Middle frontal gyrus (tissue), 1 donor: ENCODE measurements at regions not wholly inside any gene's neighbourhood (a gene's known extent, or its start where the extent isn't known, plus 50 kb on each side); places are given as distances from the start of the nearest gene placed in this dataset.
"Not testable (repeated sequence)": the region's sequence is repeated elsewhere in the genome, so short reads cannot be mapped to it uniquely, and the experiment has no call there.

Source experiments
- DNase-seq: peaks from one replicate; pipeline ENCODE4 v3.0.0-alpha.2; 2015; ENCODE audit warnings: low spot score; ENCODE audit errors: extremely low spot score

- peak; percentile 83 for DNase-seq
Measured at GRCh38 chr11:16605894-16606783, 132.3 kb upstream of the C11orf58 start.

DNA sequence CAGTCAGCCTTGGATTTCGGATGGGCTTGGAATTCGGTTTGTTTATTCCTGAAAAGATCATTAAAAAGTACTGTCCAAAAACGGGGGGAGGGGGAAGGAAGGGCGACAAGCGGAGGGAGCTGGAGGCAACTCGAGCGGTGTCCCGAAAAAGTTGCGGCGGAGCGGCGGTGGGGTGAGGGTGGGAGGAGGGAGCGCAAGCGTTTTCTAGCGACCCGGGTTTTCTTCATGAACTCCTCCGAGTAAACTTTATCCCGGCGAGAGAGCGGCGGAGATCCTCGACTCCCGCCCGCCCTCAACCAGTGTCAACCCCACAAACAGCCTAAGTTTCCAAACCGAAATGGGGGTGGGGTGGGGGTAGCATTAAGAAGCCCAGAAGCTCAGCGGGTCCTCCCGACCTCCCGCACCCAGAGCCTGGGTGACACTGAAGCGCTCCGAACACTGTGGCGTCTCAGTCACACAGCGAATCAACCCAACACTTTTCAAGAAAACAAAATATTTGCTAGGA is 133.0 kb upstream of the C11orf58 start:
- DNase-seq: no peak

DNA sequence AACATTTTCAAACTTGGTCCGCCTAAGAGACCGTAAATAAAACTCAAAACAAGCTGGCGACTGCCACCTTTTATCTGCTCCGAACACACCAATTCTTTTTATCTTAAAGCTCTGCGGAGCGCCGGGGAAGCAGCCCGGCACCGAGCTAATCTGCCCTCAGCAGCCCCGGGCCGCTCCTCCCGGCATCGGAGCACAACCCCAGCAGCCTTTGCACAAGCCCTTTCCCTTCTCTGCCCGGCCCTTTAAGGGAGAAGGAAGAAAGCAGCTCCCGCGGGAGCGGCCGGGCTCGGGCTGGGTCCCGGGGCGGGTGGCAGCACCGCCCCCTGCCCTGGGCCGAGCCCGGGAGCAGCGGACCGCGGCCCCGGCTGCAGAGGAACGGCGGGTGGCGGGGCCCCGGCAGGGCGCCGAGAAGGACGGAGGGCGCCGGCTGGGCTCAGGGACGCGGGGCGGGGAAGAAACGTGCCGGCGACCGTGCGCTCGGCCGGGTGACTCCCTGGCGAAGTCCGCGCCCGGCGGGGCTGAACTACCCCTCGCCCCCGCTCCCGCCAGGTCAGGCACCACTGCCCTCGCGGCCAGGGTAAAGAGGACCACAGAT is 133.6 kb upstream of the C11orf58 start:
- no peak for DNase-seq

- no peak for DNase-seq
Measured at GRCh38 chr11:16603890-16604793, 134.3 kb upstream of the C11orf58 start.

DNA sequence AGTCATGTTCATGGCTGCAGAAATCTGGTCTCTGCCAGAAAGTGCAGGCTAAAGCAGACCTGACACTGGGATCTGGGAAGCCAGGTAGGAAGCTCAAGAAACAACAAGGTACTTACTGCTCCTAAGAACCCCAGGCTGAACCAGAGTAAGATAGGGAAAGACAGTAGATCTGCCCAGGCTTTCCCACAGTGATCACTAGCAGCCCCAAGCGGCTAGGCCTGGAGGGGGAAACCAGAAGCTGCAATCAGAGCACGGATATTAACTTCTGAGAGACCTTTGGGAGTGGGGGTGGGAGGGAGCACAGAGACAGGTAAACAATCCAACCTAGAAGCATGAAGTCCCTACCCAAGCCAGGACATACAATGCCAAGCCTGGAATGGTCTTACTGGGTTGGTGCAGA is 135.2 kb upstream of the C11orf58 start:
- DNase-seq: no peak

- DNase-seq: no peak
Measured at GRCh38 chr11:16598906-16599305, 139.5 kb upstream of the C11orf58 start.

GRCh38 chr11:16598032-16598431 is 140.4 kb upstream of the C11orf58 start:
- no peak for DNase-seq

GRCh38 chr11:16596231-16596630 is 142.2 kb upstream of the C11orf58 start:
- DNase-seq: no peak

DNA sequence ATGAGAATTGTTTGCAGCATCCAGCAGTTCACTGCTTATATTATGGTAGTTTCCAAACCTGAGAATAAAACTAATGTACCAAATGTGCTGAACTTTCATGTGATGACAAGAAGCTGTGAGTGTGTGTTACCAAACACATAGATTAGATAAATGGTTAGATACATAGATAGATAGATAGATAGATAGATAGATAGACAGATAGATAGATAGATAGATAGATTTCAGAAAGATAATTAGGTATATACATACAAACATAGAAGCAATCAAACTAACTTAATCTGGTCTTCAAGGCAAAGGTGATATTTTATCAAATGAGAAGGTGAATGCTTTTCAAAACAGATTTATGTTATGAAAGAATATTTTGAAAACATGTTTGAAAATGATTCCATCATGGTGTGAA is 147.3 kb upstream of the C11orf58 start:
- DNase-seq: no peak

DNA sequence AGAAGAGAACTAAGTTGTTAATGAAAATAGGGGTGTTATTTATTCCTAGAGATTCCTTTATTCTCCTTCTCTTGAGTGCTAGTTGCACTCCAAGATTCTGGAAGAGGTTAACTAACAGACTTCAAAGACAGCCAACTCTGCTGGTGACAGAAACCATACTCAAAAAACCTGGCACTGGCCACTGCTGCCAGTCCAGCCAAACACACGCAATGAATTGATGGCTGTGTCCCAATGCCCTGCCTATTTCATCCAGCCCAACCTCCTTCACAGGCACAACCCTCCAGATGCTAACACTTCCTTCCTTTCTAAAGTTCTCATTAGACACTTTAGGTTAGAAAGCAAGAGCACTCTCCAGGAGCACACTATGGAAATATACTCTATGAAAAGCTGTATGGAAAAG is 150.8 kb upstream of the C11orf58 start:
- no peak for DNase-seq

DNA sequence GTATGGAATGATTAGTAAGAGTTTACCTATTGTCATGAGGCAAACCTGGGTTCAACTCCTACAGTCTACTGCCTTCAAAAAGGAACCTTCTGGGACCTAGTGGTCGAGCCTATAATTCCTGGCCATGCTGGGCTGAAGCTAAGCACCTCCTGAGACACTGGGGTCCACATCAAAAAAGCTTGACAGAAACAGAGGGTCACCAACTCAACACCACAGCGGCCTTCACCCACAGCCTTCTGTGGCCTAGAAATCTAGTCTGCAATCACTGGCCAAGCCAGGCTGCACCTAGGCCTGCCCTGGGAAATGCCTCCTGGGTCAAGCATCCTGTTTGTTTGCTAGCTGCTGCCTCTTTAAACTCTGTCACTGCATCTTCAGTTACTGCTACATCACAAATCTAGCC is 153.9 kb upstream of the C11orf58 start:
- no peak for DNase-seq

GRCh38 chr11:16581078-16581477 is 157.4 kb upstream of the C11orf58 start:
- not testable (repeated sequence) for DNase-seq

DNA sequence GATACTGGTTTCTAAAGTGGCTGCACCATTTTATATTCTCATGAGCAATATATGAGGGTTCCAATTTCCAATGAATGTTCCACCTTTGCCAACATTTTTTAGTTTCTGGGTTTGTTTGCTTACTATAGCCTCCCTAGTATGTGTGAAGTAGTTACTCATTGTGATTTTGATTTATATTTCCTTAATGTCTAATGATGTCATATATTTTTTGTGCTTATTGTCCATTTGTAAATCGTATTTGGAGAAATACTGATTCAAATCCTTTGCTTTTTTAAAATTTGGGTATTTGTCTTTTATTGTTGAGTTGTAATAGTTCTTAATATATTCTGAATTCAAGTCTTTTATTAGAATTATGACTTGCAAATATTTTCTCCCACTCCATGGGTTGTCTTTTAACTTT is 161.0 kb upstream of the C11orf58 start:
- DNase-seq: no peak

- DNase-seq: not testable (repeated sequence)
Measured at GRCh38 chr11:16574889-16575288, 163.6 kb upstream of the C11orf58 start.

GRCh38 chr11:16572945-16573344 is 165.5 kb upstream of the C11orf58 start:
- DNase-seq: no peak

DNA sequence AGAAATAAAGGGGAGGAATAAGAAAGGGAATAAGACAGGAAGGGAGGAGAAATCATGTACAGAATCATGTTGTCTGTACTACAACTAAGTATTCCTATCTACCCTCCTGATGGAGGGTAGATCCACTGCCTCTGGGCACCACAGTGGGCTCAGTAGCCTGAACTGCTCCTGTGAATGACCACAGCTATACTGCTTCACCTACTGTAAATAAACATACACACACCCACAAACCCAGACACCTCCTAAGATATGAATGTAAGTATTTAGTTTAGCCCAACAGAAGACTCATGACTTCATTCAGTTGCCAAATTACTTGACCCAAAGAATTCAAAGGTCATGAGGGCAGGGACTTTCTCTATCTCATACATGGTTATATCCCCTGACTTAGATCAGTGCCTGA is 177.3 kb upstream of the C11orf58 start:
- no peak for DNase-seq

GRCh38 chr11:16558494-16558893 is 180.0 kb upstream of the C11orf58 start:
- DNase-seq: no peak

DNA sequence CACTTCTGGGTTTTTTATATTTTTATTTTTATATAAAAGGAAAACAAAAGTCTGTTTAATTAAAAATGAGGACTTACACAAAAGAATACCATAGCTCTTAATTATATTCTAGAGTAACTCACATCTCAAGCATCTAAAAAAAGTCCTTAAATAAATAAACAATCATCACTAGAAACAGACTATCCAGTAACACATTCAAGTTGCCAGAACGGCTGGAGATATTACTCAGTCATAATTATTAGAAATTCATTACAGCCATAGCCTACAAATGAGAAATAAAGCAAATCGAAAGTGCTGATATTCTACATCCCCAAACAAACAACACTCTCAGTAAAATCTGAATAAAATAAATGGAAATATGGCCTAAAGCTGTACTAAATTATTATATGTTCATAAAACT is 182.5 kb upstream of the C11orf58 start:
- no peak for DNase-seq

GRCh38 chr11:16554361-16554760 is 184.1 kb upstream of the C11orf58 start:
- DNase-seq: no peak

- DNase-seq: no peak
Measured at GRCh38 chr11:16547879-16548278, 190.6 kb upstream of the C11orf58 start.

DNA sequence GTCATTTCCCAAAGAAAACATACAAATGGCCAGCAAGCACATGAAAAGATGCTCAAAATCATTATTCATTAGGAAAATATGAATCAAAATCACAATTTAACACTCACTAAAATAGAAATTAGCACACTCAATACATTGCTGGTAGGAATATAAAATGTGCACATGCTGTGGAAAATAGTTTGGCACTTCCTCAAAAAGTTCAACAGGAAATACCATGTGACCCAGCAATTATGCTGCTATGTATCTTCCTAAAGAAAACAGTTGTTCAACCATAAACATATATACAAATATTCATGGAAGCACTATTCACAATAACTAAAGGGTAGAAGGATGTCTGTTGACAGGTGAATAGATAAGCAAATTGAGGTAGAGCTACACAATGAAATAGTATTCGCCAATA is 187.3 kb upstream of the SOX6 start:
- DNase-seq: no peak

GRCh38 chr11:16542353-16542752 is 186.0 kb upstream of the SOX6 start:
- DNase-seq: no peak
